ENCODE measurements at regions not wholly inside any gene's neighbourhood (a gene's known extent, or its start where the extent isn't known, plus 50 kb on each side); places are given as distances from the start of the nearest gene placed in this dataset.

DNA sequence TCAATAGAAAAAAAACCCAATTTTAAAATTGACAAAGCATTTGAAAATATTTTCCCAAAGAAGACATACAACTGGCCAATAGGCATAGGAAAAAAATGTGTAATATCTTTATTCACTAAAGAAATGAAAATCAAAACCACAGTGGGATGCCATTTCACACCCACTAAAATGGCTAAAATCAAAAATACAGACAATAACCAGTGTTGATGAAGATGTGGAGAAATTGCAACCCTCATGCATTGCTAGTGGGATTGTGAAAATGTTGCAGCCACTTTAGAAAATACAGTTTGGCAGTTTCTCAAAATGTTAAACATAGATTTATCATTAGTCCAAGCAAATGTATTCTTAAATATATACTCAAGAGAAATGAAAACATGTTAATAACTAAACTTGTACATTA, 315.1 kb upstream of the GPR149 start:
- TF ChIP-seq CTCF (IDR thresholded peaks at IDR 0.05) (no peak), EP300 (IDR thresholded peaks at IDR 0.05) (no peak), POLR2A (IDR thresholded peaks at IDR 0.05) (no peak)
